ENCODE measurements at regions not wholly inside any gene's neighbourhood (a gene's known extent, or its start where the extent isn't known, plus 50 kb on each side); places are given as distances from the start of the nearest gene placed in this dataset.

GRCh38 chr20:39518654-39519053 is 556.5 kb downstream of the DHX35 start:
- Histone ChIP-seq H3K27me3 (ENCODE audit: low read length) (no peaks in the 10 kb centered on the region), H3K4me3 (ENCODE audit: insufficient read depth, low read length, poor library complexity, severe bottlenecking) (no peak overlapping the region), H4K20me1 (ENCODE audit: low read depth, low read length) (no peaks in the 10 kb centered on the region), H3K9me3 (ENCODE audit: insufficient read depth, low read length) (no peaks in the 10 kb centered on the region), H3K36me3 (ENCODE audit: low read length) (no peaks in the 10 kb centered on the region), H3K79me2 (ENCODE audit: insufficient read depth, low read length) (no peaks in the 10 kb centered on the region), H3F3A (ENCODE audit: insufficient read depth) (no peaks in the 10 kb centered on the region), H3K4me2 (ENCODE audit: low read depth, low read length, poor library complexity, severe bottlenecking) (no peak overlapping the region), H3K9me2 (replicated peaks; ENCODE audit: insufficient read depth, low read length) (no peaks in the 10 kb centered on the region), H3K9ac (ENCODE audit: low read length) (no peak overlapping the region), H3K27ac (ENCODE audit: low read depth, low read length) (no peak overlapping the region), H2AFZ (ENCODE audit: low read depth, low read length, severe bottlenecking) (no peak overlapping the region)
- TF ChIP-seq CTCF (IDR thresholded peaks at IDR 0.05; ENCODE audit: insufficient read depth, low read length, poor library complexity, severe bottlenecking) (no peak), EZH2phosphoT487 (conservative IDR thresholded peaks at IDR 0.05; ENCODE audit: low read length) (no peak)

- Histone ChIP-seq H3K9ac (ENCODE audit: low read length) (no peak overlapping the region), H3K27ac (ENCODE audit: low read depth, low read length) (no peak overlapping the region), H3K36me3 (ENCODE audit: low read length) (no peaks in the 10 kb centered on the region), H4K20me1 (ENCODE audit: low read depth, low read length) (no peaks in the 10 kb centered on the region), H3K79me2 (ENCODE audit: insufficient read depth, low read length) (no peaks in the 10 kb centered on the region), H3K4me3 (ENCODE audit: insufficient read depth, low read length, poor library complexity, severe bottlenecking) (no peak overlapping the region), H3K27me3 (ENCODE audit: low read length) (no peaks in the 10 kb centered on the region), H3K4me2 (ENCODE audit: low read depth, low read length, poor library complexity, severe bottlenecking) (no peak overlapping the region), H3K9me2 (replicated peaks; ENCODE audit: insufficient read depth, low read length) (no peaks in the 10 kb centered on the region), H3K9me3 (ENCODE audit: insufficient read depth, low read length) (no peaks in the 10 kb centered on the region), H2AFZ (ENCODE audit: low read depth, low read length, severe bottlenecking) (no peak overlapping the region), H3F3A (ENCODE audit: insufficient read depth) (no peaks in the 10 kb centered on the region)
- no peak for TF ChIP-seq EZH2phosphoT487 (conservative IDR thresholded peaks at IDR 0.05; ENCODE audit: low read length)
- no peak for TF ChIP-seq CTCF (IDR thresholded peaks at IDR 0.05; ENCODE audit: insufficient read depth, low read length, poor library complexity, severe bottlenecking)
Observed at GRCh38 chr20:39516964-39517363, 554.8 kb downstream of the DHX35 start.

GRCh38 chr20:39504710-39505094 is 542.6 kb downstream of the DHX35 start:
- Histone ChIP-seq H3F3A (ENCODE audit: insufficient read depth) (no peaks in the 10 kb centered on the region), H4K20me1 (ENCODE audit: low read depth, low read length) (no peaks in the 10 kb centered on the region), H3K4me2 (ENCODE audit: low read depth, low read length, poor library complexity, severe bottlenecking) (no peak overlapping the region), H3K27me3 (ENCODE audit: low read length) (no peaks in the 10 kb centered on the region), H3K9me2 (replicated peaks; ENCODE audit: insufficient read depth, low read length) (no peaks in the 10 kb centered on the region), H3K9me3 (ENCODE audit: insufficient read depth, low read length) (no peaks in the 10 kb centered on the region), H3K9ac (ENCODE audit: low read length) (no peak overlapping the region), H3K79me2 (ENCODE audit: insufficient read depth, low read length) (no peaks in the 10 kb centered on the region), H3K27ac (ENCODE audit: low read depth, low read length) (no peak overlapping the region), H3K36me3 (ENCODE audit: low read length) (no peaks in the 10 kb centered on the region), H3K4me3 (ENCODE audit: insufficient read depth, low read length, poor library complexity, severe bottlenecking) (no peak overlapping the region), H2AFZ (ENCODE audit: low read depth, low read length, severe bottlenecking) (no peak overlapping the region)
- TF ChIP-seq EZH2phosphoT487 (conservative IDR thresholded peaks at IDR 0.05; ENCODE audit: low read length) = no peak
- no peak for TF ChIP-seq CTCF (IDR thresholded peaks at IDR 0.05; ENCODE audit: insufficient read depth, low read length, poor library complexity, severe bottlenecking)

All from SU-DHL-6 (cell line).